ENCODE measurements at regions not wholly inside any gene's neighbourhood (a gene's known extent, or its start where the extent isn't known, plus 50 kb on each side); places are given as distances from the start of the nearest gene placed in this dataset.

DNA sequence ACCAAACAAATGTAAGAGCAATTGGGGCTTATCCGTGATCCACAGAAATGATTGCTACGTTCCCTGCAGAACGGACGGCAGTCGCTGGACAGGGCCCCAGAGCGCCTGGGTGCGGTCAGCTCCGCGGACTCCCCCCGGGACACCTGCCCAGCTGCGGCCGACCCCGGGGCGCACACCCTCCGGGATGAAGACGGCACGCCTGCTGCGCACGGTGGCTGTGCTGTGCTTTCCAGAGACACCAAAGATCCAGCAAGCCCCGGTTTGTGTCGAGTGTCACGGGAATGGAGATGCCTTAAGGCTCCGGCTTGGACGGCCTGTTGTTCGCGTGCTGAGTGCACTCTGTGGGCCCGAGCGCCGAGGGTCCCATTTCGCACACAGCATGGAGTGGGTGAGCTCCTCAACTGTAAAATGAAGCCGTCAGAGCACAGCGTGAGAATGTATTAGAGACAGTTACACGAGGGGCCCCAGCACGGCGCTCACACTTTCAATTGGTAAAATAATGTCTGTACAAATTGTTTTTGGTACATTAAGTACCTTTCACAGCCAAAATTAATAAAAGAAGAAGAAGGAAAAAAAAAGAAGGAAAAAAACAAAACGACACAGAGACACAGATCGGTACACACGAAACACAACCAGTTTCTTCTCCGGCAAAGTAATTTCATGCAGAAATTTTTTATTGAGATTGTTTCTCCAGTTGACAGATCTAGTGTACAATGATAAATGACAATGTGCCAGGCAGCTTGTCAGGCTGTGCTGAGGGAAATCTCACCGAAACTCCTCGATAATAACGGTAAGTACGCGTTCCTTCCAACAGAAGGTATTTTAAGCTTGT lies 615.8 kb upstream of the SALL3 start:
- no peak for DNase-seq (ENCODE audit: low read depth)
- Histone ChIP-seq H3K36me3 (ENCODE audit: control insufficient read depth, insufficient read depth, low read length) (no peaks in the 10 kb centered on the region), H3K4me3 (ENCODE audit: low read depth, low read length) (no peak overlapping the region), H3K27me3 (ENCODE audit: control insufficient read depth, insufficient read depth, low read length) (no peaks in the 10 kb centered on the region)
- CTCF ChIA-PET = no interaction called here
- TF ChIP-seq, protein P1, sequence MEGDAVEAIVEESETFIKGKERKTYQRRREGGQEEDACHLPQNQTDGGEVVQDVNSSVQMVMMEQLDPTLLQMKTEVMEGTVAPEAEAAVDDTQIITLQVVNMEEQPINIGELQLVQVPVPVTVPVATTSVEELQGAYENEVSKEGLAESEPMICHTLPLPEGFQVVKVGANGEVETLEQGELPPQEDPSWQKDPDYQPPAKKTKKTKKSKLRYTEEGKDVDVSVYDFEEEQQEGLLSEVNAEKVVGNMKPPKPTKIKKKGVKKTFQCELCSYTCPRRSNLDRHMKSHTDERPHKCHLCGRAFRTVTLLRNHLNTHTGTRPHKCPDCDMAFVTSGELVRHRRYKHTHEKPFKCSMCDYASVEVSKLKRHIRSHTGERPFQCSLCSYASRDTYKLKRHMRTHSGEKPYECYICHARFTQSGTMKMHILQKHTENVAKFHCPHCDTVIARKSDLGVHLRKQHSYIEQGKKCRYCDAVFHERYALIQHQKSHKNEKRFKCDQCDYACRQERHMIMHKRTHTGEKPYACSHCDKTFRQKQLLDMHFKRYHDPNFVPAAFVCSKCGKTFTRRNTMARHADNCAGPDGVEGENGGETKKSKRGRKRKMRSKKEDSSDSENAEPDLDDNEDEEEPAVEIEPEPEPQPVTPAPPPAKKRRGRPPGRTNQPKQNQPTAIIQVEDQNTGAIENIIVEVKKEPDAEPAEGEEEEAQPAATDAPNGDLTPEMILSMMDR (IDR thresholded peaks at IDR 0.05; ENCODE audit: insufficient read depth, low read depth, low read length) = no peak
- POLR2A ChIA-PET = no interaction called here

DNA sequence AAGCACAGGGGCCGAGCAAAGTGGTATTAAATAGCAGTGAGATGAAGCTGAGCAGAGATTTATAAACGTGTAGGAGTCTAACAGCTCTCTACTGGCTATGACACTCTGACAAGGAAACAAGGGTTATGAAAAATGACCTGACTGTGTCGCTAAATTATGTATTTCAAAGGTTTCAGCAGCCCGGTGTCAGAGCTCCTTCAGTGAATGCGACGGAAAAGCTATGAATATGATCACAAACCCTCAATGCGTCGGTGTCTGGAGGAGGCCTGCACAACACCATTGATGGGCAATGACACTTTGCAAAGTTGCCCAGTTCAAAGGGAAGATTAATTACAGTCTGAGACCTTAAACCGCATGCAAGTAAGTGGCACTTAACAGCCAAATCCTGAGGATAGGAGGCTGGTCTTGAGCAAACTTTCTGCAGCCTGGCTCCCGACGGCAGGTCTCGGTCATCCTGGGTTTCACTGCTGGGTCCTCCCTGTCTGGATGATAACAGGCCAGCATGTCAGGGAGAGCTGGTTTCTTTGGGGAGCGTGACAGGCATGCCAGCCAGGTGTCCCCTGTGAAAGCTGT lies 615.1 kb upstream of the SALL3 start:
- TF ChIP-seq, protein P1 (IDR thresholded peaks at IDR 0.05; ENCODE audit: insufficient read depth, low read depth, low read length) = no peak
- no peaks in the 10 kb centered on the region for H3K27me3 ChIP-seq (ENCODE audit: control insufficient read depth, insufficient read depth, low read length)
- no peaks in the 10 kb centered on the region for H3K36me3 ChIP-seq (ENCODE audit: control insufficient read depth, insufficient read depth, low read length)
- DNase-seq (ENCODE audit: low read depth) = no peak
- no peak overlapping the region for H3K4me3 ChIP-seq (ENCODE audit: low read depth, low read length)
- POLR2A ChIA-PET = no interaction called here
- CTCF ChIA-PET = no interaction called here

DNA sequence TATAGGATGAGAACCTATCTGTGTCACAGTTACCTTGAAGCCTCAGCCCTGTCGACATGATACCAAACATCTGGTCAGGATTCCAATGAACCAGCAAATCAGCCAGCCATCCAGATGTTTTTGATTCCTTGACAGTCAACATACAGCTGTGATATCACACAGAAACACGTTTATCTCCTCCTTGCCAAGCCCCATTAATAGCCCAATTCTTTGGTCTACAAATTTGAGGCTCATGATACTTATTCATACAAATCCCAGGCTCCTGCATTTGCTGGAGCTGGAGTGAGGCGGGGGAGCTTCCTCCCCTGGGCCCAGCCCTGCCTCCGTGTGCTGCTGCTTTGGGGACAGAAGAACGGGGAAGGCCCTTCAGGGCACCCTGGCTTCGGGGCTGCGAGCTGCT lies 611.6 kb upstream of the SALL3 start:
- TF ChIP-seq, protein P1 (IDR thresholded peaks at IDR 0.05; ENCODE audit: insufficient read depth, low read depth, low read length) = no peak

DNA sequence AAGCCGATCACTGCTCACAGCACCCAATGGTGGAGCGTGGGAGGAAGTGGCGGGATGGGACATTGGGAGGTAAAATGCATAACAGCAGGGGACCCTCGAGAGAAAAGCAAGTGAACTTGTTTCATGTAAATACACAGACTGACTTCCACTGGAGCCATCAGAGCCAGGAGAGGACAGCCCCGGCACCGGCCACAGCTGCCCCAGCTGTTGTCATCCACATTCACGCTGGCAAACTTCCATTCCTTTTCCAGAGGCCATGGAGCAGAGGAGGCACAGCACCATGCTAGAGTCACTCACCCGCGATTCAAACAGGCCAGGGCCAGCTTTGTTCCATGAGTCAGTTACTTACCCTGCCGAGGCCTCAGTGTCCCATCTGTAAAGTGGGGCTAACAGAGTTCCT lies 610.9 kb upstream of the SALL3 start:
- TF ChIP-seq, protein P1 (IDR thresholded peaks at IDR 0.05; ENCODE audit: insufficient read depth, low read depth, low read length) = no peak
- POLR2A ChIA-PET = no interaction called here
- H3K4me3 ChIP-seq (ENCODE audit: low read depth, low read length) = no peak overlapping the region
- no peaks in the 10 kb centered on the region for H3K27me3 ChIP-seq (ENCODE audit: control insufficient read depth, insufficient read depth, low read length)
- CTCF ChIA-PET = no interaction called here
- H3K36me3 ChIP-seq (ENCODE audit: control insufficient read depth, insufficient read depth, low read length) = no peaks in the 10 kb centered on the region
- no peak for DNase-seq (ENCODE audit: low read depth)

More for the DNA sequence above, 611.6 kb upstream of the SALL3 start:
- no peak for DNase-seq (ENCODE audit: low read depth)
- Histone ChIP-seq H3K27me3 (ENCODE audit: control insufficient read depth, insufficient read depth, low read length) (no peaks in the 10 kb centered on the region), H3K36me3 (ENCODE audit: control insufficient read depth, insufficient read depth, low read length) (no peaks in the 10 kb centered on the region), H3K4me3 (ENCODE audit: low read depth, low read length) (no peak overlapping the region)
- ChIA-PET CTCF (no interaction called here), POLR2A (no interaction called here)

DNA sequence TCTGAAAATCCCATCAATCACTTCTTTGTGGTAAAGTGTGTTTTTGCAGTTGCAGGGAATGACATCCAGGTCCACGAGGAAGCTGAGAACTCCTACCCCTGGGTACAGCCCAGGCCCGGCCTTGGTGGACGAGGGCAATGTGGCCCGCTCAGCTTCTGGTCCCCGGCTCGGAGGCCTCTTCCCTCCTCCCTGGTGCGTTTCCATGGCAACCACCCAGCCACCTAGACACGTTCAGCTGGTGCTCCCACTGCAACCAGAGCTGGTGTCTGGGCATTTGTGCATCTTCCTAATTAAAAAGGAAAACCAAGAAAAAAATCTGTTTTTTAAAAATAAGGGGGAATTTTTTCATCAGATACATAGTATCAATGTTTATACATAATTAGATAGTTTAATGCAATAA lies 603.6 kb upstream of the SALL3 start:
- POLR2A ChIA-PET = no interaction called here
- Histone ChIP-seq H3K36me3 (ENCODE audit: control insufficient read depth, insufficient read depth, low read length) (no peaks in the 10 kb centered on the region), H3K27me3 (ENCODE audit: control insufficient read depth, insufficient read depth, low read length) (no peaks in the 10 kb centered on the region), H3K4me3 (ENCODE audit: low read depth, low read length) (no peak overlapping the region)
- CTCF ChIA-PET = interaction anchor here (0.8 kb wide), 1 partner anchor 434 kb away, joined by 3 read pairs; no protein-coding TSS in a partner anchor
- no peak for DNase-seq (ENCODE audit: low read depth)
- TF ChIP-seq, protein P1 (IDR thresholded peaks at IDR 0.05; ENCODE audit: insufficient read depth, low read depth, low read length) = no peak
